ENCODE measurements at regions not wholly inside any gene's neighbourhood (a gene's known extent, or its start where the extent isn't known, plus 50 kb on each side); places are given as distances from the start of the nearest gene placed in this dataset.

- DNase-seq (ENCODE audit: low spot score), result no peak
These were observed 94.6 kb downstream of the BANF2 start for GRCh38 chr20:17794400-17794799.

- DNase-seq (ENCODE audit: low spot score), result no peak
These were observed 94.2 kb downstream of the BANF2 start for GRCh38 chr20:17793986-17794385.

- no peak for DNase-seq (ENCODE audit: low spot score)
These were observed 90.5 kb downstream of the BANF2 start for GRCh38 chr20:17790296-17790695.

GRCh38 chr20:17787816-17788215 lies 88.0 kb downstream of the BANF2 start:
- DNase-seq (ENCODE audit: low spot score), result no peak

- DNase-seq (ENCODE audit: low spot score), result no peak
These were observed 86.5 kb downstream of the BANF2 start for GRCh38 chr20:17786221-17786718.
